ENCODE measurements at regions not wholly inside any gene's neighbourhood (a gene's known extent, or its start where the extent isn't known, plus 50 kb on each side); places are given as distances from the start of the nearest gene placed in this dataset.

- no peak overlapping the region for H3K9ac ChIP-seq (ENCODE audit: low read depth, low read length)
- H3K4me1 ChIP-seq (ENCODE audit: insufficient read depth, low read length), result peaks cover 3% of the 10 kb centered on the region; the same call in 1 of the 2 replicates
- H3K9me3 ChIP-seq (ENCODE audit: control insufficient read depth, insufficient read depth, low read length), result no peaks in the 10 kb centered on the region
- no peaks in the 10 kb centered on the region for H3K36me3 ChIP-seq (ENCODE audit: insufficient read depth, low read length)
Measured at GRCh38 chr2:64844087-64844486, 145.1 kb upstream of the SLC1A4 start.

GRCh38 chr2:64845273-64845905 is 143.8 kb upstream of the SLC1A4 start:
- Histone ChIP-seq H3K36me3 (ENCODE audit: insufficient read depth, low read length) (no peaks in the 10 kb centered on the region), H3K9me3 (ENCODE audit: control insufficient read depth, insufficient read depth, low read length) (no peaks in the 10 kb centered on the region), H3K9ac (ENCODE audit: low read depth, low read length) (no peak overlapping the region), H3K4me1 (ENCODE audit: insufficient read depth, low read length) (peaks cover 3% of the 10 kb centered on the region; the same call in 1 of the 2 replicates)

DNA sequence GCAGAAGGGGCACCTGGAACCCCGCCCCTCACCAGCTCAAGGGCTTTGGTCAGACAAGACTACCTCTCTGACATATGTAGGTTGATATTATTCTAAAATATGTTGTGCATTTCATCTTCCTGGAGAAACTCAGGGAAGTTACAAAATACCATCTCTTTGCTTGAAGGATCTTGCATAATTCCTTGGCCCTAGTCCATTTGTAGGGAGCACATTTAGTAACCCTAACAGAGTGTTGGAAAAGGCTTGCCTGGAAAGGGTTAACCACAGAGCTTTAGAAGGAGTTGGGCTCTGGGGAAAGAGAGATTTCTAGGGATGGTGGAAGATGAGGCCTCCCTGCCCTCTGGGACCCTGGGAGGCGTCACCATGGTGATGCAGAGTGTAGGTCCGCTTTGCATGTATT is 143.0 kb upstream of the SLC1A4 start:
- Histone ChIP-seq H3K9ac (ENCODE audit: low read depth, low read length) (no peak overlapping the region), H3K9me3 (ENCODE audit: control insufficient read depth, insufficient read depth, low read length) (no peaks in the 10 kb centered on the region), H3K4me1 (ENCODE audit: insufficient read depth, low read length) (peaks cover 3% of the 10 kb centered on the region; the same call in 1 of the 2 replicates), H3K36me3 (ENCODE audit: insufficient read depth, low read length) (no peaks in the 10 kb centered on the region)

- Histone ChIP-seq H3K9me3 (ENCODE audit: control insufficient read depth, insufficient read depth, low read length) (no peaks in the 10 kb centered on the region), H3K36me3 (ENCODE audit: insufficient read depth, low read length) (no peaks in the 10 kb centered on the region), H3K4me1 (ENCODE audit: insufficient read depth, low read length) (peaks cover 3% of the 10 kb centered on the region; the same call in 1 of the 2 replicates), H3K9ac (ENCODE audit: low read depth, low read length) (no peak overlapping the region)
Measured at GRCh38 chr2:64847930-64848329, 141.3 kb upstream of the SLC1A4 start.

DNA sequence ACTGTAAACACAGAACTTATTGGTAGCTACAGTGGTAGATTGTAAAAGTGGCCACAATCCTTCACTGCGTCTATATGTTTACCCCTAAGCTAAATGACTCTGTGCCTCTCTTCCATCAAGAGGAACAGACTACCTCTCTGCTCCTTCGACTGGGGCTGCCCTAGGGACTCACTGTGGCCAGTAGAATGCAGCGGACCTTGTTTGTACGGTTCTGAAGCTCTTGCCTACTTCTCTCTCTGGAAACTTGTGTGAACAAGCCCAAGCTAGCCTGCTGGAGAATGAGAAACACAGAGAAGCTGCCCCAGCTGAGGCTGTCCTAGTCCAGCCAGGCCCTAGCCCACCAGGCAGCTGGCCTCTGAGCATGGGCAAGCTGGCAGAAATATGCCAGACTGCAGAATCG is 140.8 kb upstream of the SLC1A4 start:
- H3K9ac ChIP-seq (ENCODE audit: low read depth, low read length), result no peak overlapping the region
- no peaks in the 10 kb centered on the region for H3K36me3 ChIP-seq (ENCODE audit: insufficient read depth, low read length)
- no peaks in the 10 kb centered on the region for H3K9me3 ChIP-seq (ENCODE audit: control insufficient read depth, insufficient read depth, low read length)
- H3K4me1 ChIP-seq (ENCODE audit: insufficient read depth, low read length), result peaks cover 3% of the 10 kb centered on the region; the same call in 1 of the 2 replicates

DNA sequence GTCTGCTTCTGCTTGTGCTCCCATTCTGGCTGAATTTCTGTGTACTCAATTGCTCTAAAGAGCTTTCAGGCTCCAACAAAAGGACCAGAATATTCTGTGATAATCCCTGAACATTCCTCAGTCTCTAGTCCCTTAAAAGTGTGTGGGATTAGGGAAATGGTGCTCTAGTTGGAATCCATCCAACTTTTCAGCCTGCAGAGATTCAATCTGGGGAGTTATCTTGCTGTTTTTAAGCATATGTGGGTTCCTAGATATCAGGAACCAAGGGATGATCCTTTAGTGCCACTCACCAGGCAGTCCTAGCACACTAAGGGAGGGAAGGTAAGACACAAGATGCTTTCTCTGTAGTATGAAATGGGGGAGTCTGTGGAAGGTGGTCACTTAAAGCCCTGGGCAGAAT is 140.3 kb upstream of the SLC1A4 start:
- H3K36me3 ChIP-seq (ENCODE audit: insufficient read depth, low read length), result no peaks in the 10 kb centered on the region
- H3K9ac ChIP-seq (ENCODE audit: low read depth, low read length), result no peak overlapping the region
- no peaks in the 10 kb centered on the region for H3K9me3 ChIP-seq (ENCODE audit: control insufficient read depth, insufficient read depth, low read length)
- peaks cover 3% of the 10 kb centered on the region; the same call in 1 of the 2 replicates for H3K4me1 ChIP-seq (ENCODE audit: insufficient read depth, low read length)

DNA sequence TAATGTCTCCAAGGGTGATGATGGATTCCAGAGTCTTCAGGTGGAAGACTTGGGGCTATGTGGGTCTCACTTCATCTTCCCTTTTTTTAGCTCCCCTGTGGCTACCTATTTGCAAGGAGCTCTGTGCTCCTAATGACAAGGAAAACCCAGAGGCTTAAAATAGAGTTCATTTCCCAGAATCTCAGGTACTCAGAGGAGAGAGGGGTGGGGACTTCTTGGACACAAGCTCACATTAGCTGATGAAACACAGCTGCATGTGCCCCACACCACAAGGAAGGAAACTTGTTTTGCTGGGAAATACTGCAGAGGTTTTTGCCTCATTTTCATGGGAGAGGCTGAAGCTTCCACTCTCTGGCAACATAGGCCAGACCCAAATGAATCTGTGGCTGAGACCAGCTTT is 138.6 kb upstream of the SLC1A4 start:
- H3K36me3 ChIP-seq (ENCODE audit: insufficient read depth, low read length), result no peaks in the 10 kb centered on the region

GRCh38 chr2:64852771-64853241 is 136.4 kb upstream of the SLC1A4 start:
- peaks cover 13% of the 10 kb centered on the region for H3K4me1 ChIP-seq (ENCODE audit: insufficient read depth, low read length)
- no peak overlapping the region for H3K9ac ChIP-seq (ENCODE audit: low read depth, low read length)
- H3K9me3 ChIP-seq (ENCODE audit: control insufficient read depth, insufficient read depth, low read length), result no peaks in the 10 kb centered on the region
- no peaks in the 10 kb centered on the region for H3K36me3 ChIP-seq (ENCODE audit: insufficient read depth, low read length)

More for the DNA sequence above, 138.6 kb upstream of the SLC1A4 start:
- no peaks in the 10 kb centered on the region for H3K9me3 ChIP-seq (ENCODE audit: control insufficient read depth, insufficient read depth, low read length)
- H3K4me1 ChIP-seq (ENCODE audit: insufficient read depth, low read length), result peaks cover 3% of the 10 kb centered on the region; the same call in 1 of the 2 replicates
- no peak overlapping the region for H3K9ac ChIP-seq (ENCODE audit: low read depth, low read length)

DNA sequence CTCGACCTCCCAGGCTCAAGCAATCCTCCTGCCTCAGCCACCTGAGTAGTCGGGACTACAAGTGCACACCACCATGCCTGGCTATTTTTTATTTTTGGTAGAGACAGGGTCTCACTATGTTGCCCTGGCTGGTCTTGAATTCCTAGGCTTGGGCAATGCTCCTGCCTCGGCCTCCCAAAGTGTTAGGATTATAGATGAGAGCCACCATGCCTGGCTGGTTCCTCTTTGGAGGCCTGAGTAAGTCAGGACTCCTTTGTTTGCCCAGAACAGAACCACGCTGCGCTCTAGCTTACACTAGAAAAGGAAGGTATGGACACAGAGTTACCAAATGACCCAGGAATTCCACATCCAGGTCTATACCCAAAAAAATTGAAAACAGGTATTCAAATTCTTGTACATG is 135.9 kb upstream of the SLC1A4 start:
- H3K9me3 ChIP-seq (ENCODE audit: control insufficient read depth, insufficient read depth, low read length), result no peaks in the 10 kb centered on the region
- H3K36me3 ChIP-seq (ENCODE audit: insufficient read depth, low read length), result no peaks in the 10 kb centered on the region
- peaks cover 16% of the 10 kb centered on the region for H3K4me1 ChIP-seq (ENCODE audit: insufficient read depth, low read length)
- no peak overlapping the region for H3K9ac ChIP-seq (ENCODE audit: low read depth, low read length)

DNA sequence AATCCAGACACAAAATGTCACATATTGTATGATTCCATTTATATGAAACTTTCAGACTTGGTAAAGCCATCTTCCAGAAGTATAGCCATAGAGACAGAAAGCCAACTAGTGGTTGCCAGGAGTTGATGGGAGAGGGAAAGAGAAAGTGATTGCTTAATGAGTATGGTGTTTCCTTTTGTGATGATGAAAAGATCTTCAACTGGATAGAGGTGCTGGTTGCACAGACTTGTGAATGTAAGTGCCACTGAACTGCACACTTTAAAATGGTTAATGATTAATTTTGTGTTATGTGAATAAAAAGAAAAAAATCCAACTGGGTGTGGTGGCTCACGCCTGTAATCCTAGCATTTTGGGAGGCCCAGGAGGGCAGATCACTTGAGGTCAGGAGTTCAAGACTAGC is 135.3 kb upstream of the SLC1A4 start:
- H3K9me3 ChIP-seq (ENCODE audit: control insufficient read depth, insufficient read depth, low read length), result no peaks in the 10 kb centered on the region
- H3K36me3 ChIP-seq (ENCODE audit: insufficient read depth, low read length), result no peaks in the 10 kb centered on the region
- H3K4me1 ChIP-seq (ENCODE audit: insufficient read depth, low read length), result peaks cover 21% of the 10 kb centered on the region
- H3K9ac ChIP-seq (ENCODE audit: low read depth, low read length), result no peak overlapping the region

- Histone ChIP-seq H3K36me3 (ENCODE audit: insufficient read depth, low read length) (no peaks in the 10 kb centered on the region), H3K9ac (ENCODE audit: low read depth, low read length) (no peak overlapping the region), H3K4me1 (ENCODE audit: insufficient read depth, low read length) (peaks cover 25% of the 10 kb centered on the region), H3K9me3 (ENCODE audit: control insufficient read depth, insufficient read depth, low read length) (no peaks in the 10 kb centered on the region)
Measured at GRCh38 chr2:64854773-64855237, 134.4 kb upstream of the SLC1A4 start.

GRCh38 chr2:64857581-64858471 is 131.4 kb upstream of the SLC1A4 start:
- H3K9ac ChIP-seq (ENCODE audit: low read depth, low read length), result no peak overlapping the region; the same call in 1 of the 2 replicates

GRCh38 chr2:64858541-64859311 is 130.5 kb upstream of the SLC1A4 start:
- Histone ChIP-seq H3K4me1 (ENCODE audit: insufficient read depth, low read length) (peaks cover 30% of the 10 kb centered on the region), H3K36me3 (ENCODE audit: insufficient read depth, low read length) (no peaks in the 10 kb centered on the region), H3K9me3 (ENCODE audit: control insufficient read depth, insufficient read depth, low read length) (no peaks in the 10 kb centered on the region), H3K9ac (ENCODE audit: low read depth, low read length) (peak overlapping the region; percentile 71; the same call in 1 of the 2 replicates)

More at GRCh38 chr2:64857581-64858471, 131.4 kb upstream of the SLC1A4 start:
- Histone ChIP-seq H3K9me3 (ENCODE audit: control insufficient read depth, insufficient read depth, low read length) (no peaks in the 10 kb centered on the region), H3K36me3 (ENCODE audit: insufficient read depth, low read length) (no peaks in the 10 kb centered on the region), H3K4me1 (ENCODE audit: insufficient read depth, low read length) (peaks cover 30% of the 10 kb centered on the region)
